CD4-positive, alpha-beta T cell treated with Interleukin-4 for 1 hour (primary cell): ENCODE measurements at regions not wholly inside any gene's neighbourhood (a gene's known extent, or its start where the extent isn't known, plus 50 kb on each side); places are given as distances from the start of the nearest gene placed in this dataset.
A peak's percentile ranks its signal among the peaks of the same experiment; 100 is the strongest.
"Not testable (repeated sequence)": the region's sequence is repeated elsewhere in the genome, so short reads cannot be mapped to it uniquely, and the experiment has no call there.

Source experiments
- DNase-seq, 2 donors: peaks; one replicate each; pipeline ENCODE4 v3.0.0-alpha.2; 2020 to 2022

GRCh38 chr9:124126648-124127646 is 115.4 kb downstream of the LHX2 start:
- peak; percentile 74 for DNase-seq

GRCh38 chr9:124128568-124129166 is 117.1 kb downstream of the LHX2 start:
- no peak for DNase-seq

- no peak for DNase-seq
These were observed 118.9 kb downstream of the LHX2 start for GRCh38 chr9:124130277-124131075.

GRCh38 chr9:124131518-124131917 is 120.0 kb downstream of the LHX2 start:
- DNase-seq: not testable (repeated sequence)

- no peak for DNase-seq
These were observed 121.1 kb downstream of the LHX2 start for GRCh38 chr9:124132671-124133147.

GRCh38 chr9:124133727-124134126 is 122.2 kb downstream of the LHX2 start:
- peak; percentile 19 to 27 for DNase-seq

GRCh38 chr9:124134526-124134925 is 123.0 kb downstream of the LHX2 start:
- no peak for DNase-seq

GRCh38 chr9:124135813-124136365 is 121.9 kb upstream of the NEK6 start:
- no peak for DNase-seq

- DNase-seq: no peak
These were observed 120.5 kb upstream of the NEK6 start for GRCh38 chr9:124137009-124137943.

- DNase-seq: no peak
These were observed 119.8 kb upstream of the NEK6 start for GRCh38 chr9:124137944-124138335.

- DNase-seq: no peak
These were observed 118.7 kb upstream of the NEK6 start for GRCh38 chr9:124139001-124139400.

- no peak for DNase-seq
These were observed 116.7 kb upstream of the NEK6 start for GRCh38 chr9:124140941-124141568.

GRCh38 chr9:124144561-124145123 is 113.1 kb upstream of the NEK6 start:
- not testable (repeated sequence) for DNase-seq

- DNase-seq: no peak
These were observed 111.7 kb upstream of the NEK6 start for GRCh38 chr9:124146031-124146561.

GRCh38 chr9:124149992-124150391 is 107.8 kb upstream of the NEK6 start:
- no peak for DNase-seq

- DNase-seq: no peak
These were observed 93.9 kb upstream of the NEK6 start for GRCh38 chr9:124163760-124164255.

GRCh38 chr9:124164811-124165210 is 92.9 kb upstream of the NEK6 start:
- DNase-seq: no peak

- no peak for DNase-seq
These were observed 83.3 kb upstream of the NEK6 start for GRCh38 chr9:124174433-124174832.

- not testable (repeated sequence) for DNase-seq
These were observed 80.2 kb upstream of the NEK6 start for GRCh38 chr9:124177522-124177921.
